ENCODE measurements at regions not wholly inside any gene's neighbourhood (a gene's known extent, or its start where the extent isn't known, plus 50 kb on each side); places are given as distances from the start of the nearest gene placed in this dataset.
"Not testable (repeated sequence)": the region's sequence is repeated elsewhere in the genome, so short reads cannot be mapped to it uniquely, and the experiment has no call there.

DNA sequence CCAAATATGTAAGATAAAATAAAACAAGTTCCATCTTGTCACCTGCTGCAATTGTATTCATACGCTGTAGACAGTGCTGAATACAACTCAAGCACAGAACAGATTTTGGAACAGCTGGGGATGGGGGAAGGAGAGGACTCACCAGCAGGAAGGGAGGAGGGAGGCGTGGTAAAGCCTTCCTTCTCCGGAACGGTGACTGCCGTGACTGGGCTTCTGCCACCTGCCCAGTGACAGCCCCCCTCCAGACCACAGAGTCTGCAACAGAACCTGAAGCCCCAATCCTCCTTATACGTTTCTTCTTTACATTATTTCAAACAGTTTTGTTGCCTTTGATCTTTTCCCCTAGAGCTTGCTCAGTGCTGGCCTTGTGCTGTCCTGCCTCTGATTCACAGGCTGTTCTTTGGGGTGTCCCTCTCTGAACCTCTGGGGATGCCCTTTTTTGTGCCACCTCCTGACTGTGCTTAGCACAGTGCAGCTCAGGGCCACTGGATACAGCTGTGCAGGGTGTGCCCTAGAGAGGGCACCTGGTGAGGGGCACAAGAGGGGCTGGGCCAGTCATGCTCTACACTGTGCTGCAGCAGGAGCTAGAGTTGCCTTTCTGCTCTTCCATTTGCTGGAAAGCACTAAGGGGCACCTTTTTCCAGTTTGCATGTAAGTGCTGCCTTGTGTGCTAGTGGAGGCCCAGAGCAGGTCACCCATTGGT is 213.0 kb downstream of the ZIC5 start:
- H3K9me3 ChIP-seq: peaks cover 0 to 30% of the 10 kb centered on the region in 2 donors

DNA sequence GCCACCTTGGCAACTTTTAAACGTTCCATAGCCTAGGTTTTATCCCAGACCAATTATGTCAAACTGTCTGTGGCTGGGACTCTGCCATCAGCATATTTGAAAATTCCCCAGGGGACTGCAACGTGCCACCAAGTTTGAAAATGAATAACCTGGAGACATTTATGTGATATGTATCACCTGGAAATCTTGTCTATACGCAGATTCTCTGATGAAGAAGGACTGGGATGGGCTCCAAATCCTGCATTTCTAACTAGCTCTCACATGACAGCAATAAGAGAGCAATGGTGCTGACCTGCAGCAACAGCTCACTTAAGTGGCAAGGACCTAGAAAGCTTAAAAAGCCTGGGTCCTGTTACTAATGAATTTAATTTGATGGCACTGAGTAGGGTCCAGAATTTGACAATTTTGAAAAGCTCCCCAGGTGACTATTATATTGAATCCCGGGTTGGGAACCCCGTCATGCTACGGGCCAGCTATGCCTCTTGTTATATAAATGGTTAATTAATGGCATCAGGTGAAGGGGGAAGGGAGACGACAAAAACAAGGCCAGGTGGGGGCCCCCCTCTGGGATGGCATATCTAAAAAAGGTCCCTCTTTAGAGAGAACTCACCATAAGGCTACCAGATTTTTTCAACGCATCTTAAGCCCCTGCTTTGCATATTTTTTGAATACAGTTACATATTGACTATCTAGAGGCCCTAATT is 213.7 kb downstream of the ZIC5 start:
- Histone ChIP-seq H3K36me3 (no peaks in the 10 kb centered on the region), H3K9me3 (peaks cover 0 to 27% of the 10 kb centered on the region in 2 donors), H3K4me1 (no peaks in the 10 kb centered on the region), H3K27ac (no peak overlapping the region), H3K4me3 (no peak overlapping the region), H3K27me3 (no peaks in the 10 kb centered on the region)
- intact Hi-C loops (cut with DNase I): no loop called here
- TF ChIP-seq, protein P1, sequence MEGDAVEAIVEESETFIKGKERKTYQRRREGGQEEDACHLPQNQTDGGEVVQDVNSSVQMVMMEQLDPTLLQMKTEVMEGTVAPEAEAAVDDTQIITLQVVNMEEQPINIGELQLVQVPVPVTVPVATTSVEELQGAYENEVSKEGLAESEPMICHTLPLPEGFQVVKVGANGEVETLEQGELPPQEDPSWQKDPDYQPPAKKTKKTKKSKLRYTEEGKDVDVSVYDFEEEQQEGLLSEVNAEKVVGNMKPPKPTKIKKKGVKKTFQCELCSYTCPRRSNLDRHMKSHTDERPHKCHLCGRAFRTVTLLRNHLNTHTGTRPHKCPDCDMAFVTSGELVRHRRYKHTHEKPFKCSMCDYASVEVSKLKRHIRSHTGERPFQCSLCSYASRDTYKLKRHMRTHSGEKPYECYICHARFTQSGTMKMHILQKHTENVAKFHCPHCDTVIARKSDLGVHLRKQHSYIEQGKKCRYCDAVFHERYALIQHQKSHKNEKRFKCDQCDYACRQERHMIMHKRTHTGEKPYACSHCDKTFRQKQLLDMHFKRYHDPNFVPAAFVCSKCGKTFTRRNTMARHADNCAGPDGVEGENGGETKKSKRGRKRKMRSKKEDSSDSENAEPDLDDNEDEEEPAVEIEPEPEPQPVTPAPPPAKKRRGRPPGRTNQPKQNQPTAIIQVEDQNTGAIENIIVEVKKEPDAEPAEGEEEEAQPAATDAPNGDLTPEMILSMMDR (IDR thresholded peaks at IDR 0.05): no peak
- DNase-seq (ENCODE audit: low spot score in 2 of 2): no peak

More for the DNA sequence above, 213.0 kb downstream of the ZIC5 start:
- Histone ChIP-seq H3K27me3 (no peaks in the 10 kb centered on the region), H3K4me1 (no peaks in the 10 kb centered on the region), H3K4me3 (no peak overlapping the region), H3K36me3 (no peaks in the 10 kb centered on the region), H3K27ac (no peak overlapping the region)
- intact Hi-C loops (cut with DNase I): no loop called here
- TF ChIP-seq, protein P1 (IDR thresholded peaks at IDR 0.05): no peak
- no peak for DNase-seq (ENCODE audit: low spot score in 2 of 2)

DNA sequence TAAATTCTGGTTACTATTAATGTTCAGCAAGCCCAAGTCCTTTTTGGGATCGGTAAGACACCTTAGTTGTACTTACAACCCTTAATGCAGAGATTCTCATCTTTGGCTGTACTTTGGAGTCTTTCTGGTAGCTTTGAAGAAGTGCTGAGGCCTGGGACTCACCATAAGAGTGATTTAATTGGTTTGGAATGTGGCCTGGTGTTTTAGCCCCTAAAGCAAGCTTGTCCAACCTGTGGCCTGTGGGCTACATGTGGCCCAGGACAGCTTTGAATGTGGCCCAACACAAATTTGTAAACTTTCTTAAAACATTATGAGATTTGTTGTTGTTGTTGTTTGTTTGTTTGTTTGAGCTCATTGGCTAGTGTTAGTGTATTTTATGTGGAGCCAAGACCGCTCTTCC is 215.3 kb downstream of the ZIC5 start:
- Histone ChIP-seq H3K4me3 (no peak overlapping the region), H3K9me3 (peaks cover 0 to 20% of the 10 kb centered on the region in 2 donors), H3K36me3 (no peaks in the 10 kb centered on the region), H3K27ac (no peak overlapping the region), H3K4me1 (no peaks in the 10 kb centered on the region), H3K27me3 (no peaks in the 10 kb centered on the region)
- TF ChIP-seq, protein P1 (IDR thresholded peaks at IDR 0.05): no peak
- intact Hi-C loops (cut with DNase I): no loop called here
- DNase-seq (ENCODE audit: low spot score in 2 of 2): no peak

DNA sequence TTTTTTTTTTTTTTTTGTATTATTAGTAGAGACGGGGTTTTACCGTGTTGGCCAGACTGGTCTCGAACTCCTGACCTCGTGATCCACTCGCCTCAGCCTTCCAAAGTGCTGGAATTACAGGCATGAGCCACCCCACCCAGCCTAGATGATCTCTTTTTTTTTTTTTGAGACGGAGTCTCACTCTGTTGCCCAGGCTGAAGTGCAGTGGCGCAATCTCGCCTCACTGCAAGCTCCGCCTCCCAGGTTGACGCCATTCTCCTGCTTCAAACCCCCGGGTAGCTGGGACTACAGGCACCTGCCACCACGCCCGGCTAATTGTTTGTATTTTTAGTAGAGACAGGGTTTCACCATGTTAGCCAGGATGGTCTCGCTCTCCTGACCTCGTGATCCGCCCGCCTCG is 216.8 kb downstream of the ZIC5 start:
- H3K4me3 ChIP-seq; H3K4me1 ChIP-seq; H3K27me3 ChIP-seq; DNase-seq (ENCODE audit: low spot score in 2 of 2); H3K9me3 ChIP-seq; H3K27ac ChIP-seq; H3K36me3 ChIP-seq; intact Hi-C loops (cut with DNase I): not testable (repeated sequence)

DNA sequence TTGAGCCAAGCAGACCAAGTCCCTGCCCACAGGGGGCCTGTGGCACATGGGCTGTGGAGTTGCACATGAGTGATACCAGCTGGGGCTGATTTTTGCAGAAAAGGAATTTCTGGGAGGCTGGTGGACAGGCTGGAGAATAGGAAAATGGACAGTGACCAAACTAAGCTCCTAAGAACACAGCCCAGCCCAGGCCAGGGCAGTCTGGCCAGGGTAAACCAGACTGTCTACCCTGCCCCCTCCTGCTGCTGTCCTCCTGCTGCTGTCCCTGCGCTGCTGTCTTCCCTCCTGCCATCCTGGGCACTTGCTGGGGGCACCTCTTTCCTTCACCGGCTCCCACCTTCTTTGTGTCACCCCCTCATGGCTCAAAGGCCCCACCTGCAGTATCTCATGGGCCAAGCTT is 219.2 kb downstream of the ZIC5 start:
- no peaks in the 10 kb centered on the region for H3K4me1 ChIP-seq

More for the DNA sequence above, 219.2 kb downstream of the ZIC5 start:
- Histone ChIP-seq H3K4me3 (no peak overlapping the region), H3K27ac (no peak overlapping the region), H3K36me3 (no peaks in the 10 kb centered on the region), H3K27me3 (no peaks in the 10 kb centered on the region), H3K9me3 (no peaks in the 10 kb centered on the region)
- TF ChIP-seq, protein P1 (IDR thresholded peaks at IDR 0.05): no peak
- DNase-seq (ENCODE audit: low spot score in 2 of 2): no peak
- intact Hi-C loops (cut with DNase I): no loop called here
